ENCODE measurements at regions not wholly inside any gene's neighbourhood (a gene's known extent, or its start where the extent isn't known, plus 50 kb on each side); places are given as distances from the start of the nearest gene placed in this dataset.
A peak's percentile ranks its signal among the peaks of the same experiment; 100 is the strongest.

DNA sequence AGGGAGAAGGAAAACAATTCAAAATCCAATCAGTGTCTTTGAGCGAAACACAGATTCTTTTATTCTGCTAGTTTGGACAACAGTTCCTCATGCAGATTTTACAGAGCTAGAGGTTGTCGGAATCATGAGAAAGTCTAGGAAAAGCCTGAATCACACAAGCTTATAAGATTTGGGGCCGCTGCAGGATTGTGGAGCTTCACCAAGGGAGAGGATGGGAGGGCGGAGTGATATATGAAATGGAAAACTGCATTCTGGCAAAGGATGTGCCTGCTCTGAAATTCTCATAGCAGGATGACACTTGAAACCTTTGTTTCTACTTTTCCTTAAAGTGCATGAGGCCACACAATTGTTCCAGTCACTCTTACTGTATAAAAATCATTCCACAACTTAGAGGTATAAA is 134.3 kb downstream of the OR2K2 start:
- no peak for DNase-seq (ENCODE audit: low spot score)

DNA sequence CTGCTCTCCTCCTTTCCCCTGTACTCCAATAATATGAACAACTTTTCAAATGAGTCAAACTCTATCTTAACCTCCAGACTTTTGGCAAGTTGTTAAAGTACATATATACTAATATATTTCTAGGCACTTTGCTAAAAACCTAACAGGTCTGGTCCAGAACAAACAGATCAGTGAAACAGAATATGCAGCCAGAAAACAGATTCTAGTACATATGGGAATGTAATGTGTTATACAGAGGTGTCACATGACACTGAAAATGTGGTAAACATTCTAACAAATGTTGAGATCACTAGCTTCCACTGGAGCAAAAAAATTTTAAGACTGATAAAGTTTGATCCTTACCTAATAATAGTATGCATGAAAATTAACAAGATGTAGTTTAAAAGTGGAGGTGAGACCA is 136.9 kb downstream of the OR2K2 start:
- no peak for DNase-seq (ENCODE audit: low spot score)

DNA sequence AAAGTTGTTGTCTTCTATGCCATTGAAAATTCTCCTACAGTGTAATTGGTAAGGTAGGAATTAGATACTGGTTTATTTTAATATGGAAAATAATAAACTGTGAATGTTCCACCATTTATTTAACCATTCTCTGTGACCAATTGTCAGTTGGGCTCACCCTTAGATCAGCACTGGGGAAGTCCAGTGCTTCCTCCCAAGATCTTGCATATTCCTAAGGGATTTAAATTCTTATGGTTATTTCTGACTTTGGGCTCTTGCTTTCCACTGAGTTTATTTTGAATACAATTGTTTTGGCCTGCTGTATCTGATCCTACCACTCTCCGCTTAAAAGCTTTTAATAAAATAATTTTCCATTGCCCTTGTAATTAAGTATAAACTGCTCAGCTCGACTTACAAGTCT is 137.4 kb downstream of the OR2K2 start:
- no peak for DNase-seq (ENCODE audit: low spot score)

DNA sequence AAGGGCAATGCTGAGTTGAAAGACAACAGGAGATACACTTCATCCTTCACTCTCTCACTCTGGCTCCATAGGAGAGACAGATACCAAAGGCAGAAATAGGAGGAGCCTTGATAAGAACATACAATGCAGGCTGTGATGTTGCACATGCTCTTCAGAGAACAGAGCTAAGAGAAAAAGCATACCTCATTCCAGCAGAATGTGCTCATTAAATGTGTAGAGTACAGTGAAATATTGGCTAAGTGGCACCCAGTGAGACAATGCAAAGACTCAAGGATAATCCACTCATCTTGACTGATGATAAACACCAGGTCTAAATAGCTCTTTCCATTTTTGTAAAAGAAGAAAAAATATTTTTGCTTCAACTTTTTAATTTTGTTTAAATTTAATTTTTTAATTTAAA is 139.7 kb downstream of the OR2K2 start:
- no peak for DNase-seq (ENCODE audit: low spot score)

DNA sequence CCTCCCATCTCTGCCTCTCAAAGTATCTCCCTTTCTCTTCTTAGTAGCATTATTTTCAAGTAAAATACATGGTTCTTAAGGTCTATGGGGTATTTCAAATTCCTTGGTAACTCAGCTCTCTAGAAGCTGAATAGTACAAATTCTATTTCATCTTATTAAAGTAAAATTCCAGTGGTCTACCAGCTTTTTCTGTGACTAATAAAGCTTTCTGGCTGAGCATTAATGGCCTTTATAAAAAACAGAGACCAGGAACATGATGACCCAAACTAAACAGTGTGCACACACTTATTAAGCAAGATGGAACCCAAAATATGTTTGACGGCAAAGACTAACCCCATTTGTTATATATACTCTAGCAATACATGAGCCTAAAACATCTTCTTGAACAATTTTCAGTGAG is 142.6 kb downstream of the OR2K2 start:
- no peak for DNase-seq (ENCODE audit: low spot score)

DNA sequence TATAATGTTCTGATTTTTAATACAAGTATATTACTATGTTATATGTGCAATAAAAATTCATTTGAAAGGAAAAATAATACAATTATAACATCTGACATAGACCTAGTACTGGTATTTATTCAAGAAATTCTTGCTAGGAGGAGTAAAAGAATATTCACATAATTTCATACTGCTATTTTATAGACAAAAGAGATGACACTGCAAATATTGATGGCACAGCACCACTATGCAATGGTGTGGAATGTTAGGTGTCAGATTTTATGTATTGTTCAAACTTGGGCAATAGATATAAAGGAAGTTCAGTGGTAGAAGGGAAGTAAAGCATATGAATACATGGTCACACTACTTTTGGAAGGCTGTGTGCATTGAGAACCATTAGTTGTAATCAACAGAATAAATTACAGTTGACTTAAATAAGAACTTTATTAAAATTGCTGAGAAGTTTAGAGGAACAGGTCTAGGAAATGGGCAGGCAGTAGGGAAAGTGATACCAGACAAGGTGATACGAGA is 143.9 kb downstream of the OR2K2 start:
- DNase-seq (ENCODE audit: low spot score): no peak

DNA sequence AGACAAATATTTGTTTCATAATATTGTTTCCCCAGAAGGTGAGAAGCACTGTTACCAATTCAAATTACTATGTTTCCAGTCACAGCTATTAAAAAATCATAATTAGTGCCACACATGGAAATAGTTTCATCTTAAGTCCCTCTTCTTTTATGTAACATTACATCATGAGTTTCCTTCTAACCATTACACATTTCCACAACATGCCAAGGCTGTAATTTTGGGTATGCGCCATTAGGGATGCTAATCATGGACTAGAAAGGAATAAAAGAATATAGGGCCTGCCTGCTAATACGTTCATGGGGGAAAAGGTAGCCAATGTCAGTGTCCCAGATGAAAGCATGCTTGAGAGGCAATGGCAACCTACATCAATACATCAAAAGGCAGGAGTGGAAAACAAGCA is 142.5 kb upstream of the LPAR1 start:
- no peak for DNase-seq (ENCODE audit: low spot score)

DNA sequence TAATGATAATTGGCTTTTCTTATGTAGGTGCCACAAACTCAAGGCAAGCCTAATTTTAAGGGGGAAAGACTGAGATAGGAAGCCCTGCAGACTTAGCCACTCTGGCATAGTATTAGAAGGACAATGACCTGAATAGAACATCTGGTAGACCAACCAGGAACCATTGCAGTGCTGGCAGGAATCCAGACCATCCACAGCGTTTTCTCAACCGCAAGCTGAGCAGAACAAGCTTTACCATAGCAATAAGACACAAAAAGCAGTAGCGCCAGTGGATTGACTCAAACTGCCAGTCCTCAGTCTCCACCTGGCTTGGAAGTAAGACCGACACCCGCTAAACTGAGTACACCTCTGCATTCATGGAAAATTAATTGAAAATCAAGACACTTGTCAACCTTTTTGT is 141.3 kb upstream of the LPAR1 start:
- DNase-seq (ENCODE audit: low spot score): no peak

DNA sequence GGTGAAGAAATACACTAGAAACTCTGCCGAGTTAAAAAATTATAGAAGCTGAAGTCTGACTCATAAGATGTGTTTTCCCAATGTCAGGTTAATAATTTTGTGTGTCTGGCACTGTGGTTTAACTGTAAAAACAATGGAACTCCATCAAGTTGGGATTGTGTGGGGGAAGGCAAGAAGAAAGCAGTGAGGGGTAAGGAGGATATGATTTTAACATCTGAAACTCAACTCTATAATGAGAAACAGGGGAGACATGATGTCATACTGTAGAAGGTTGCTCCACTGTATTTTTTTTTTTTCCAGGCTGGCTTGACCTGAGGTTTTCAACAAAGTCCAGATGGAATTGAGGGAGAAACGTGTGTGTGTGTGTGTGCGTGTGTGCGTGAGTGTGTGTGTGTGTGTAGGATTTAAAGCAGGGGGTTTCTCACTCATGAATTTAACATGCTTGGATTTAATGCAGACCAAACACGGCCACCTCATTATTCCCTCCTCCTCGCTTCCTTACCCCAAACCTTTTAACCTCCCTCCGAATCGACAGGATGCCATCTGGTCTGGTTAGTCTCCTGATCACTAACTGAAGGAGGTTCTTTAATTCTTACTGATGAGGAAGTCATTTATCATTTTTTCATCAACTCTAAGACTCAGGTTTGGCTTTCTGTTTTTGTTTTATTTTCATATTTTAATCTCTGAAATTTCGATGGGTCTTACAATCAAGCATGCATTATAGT is 140.2 kb upstream of the LPAR1 start:
- no peak for DNase-seq (ENCODE audit: low spot score)

DNA sequence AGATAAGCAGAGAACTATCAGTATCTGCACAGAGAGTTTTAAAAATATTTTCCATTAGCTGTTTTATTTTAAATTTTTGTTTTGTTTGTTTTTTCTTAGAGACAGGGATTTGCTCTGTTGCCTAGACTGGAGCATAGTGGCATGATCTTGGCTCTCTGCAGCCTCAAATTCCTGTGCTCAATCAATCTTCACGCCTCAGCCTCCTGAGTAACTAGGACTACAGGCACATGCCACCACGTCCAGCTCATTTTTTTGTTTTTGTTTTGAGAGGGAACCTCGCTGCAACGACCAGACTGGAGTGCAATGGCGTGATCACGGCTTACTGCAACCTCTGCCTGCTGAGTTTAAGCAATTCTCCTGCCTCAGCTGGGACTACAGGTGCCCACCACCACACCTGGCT is 138.2 kb upstream of the LPAR1 start:
- DNase-seq (ENCODE audit: low spot score): no peak

DNA sequence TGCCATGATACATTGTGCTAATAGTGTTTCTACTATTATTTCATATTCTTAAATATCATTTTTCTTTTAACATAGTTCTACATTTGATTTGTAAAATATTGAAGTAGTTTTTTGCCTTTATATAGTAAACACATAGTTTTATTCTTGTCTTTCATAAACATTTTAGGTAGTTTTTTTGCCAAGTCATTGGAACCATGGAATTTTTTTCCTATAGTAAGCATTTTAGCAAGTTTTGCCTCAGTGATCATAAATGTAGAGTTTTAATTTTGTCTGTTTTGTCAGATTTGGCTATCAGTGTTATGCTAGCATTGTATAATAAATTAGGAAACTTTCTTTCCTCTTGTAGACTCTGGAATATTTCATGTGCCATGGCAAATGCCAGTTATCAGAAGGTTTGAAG is 137.1 kb upstream of the LPAR1 start:
- no peak for DNase-seq (ENCODE audit: low spot score)

DNA sequence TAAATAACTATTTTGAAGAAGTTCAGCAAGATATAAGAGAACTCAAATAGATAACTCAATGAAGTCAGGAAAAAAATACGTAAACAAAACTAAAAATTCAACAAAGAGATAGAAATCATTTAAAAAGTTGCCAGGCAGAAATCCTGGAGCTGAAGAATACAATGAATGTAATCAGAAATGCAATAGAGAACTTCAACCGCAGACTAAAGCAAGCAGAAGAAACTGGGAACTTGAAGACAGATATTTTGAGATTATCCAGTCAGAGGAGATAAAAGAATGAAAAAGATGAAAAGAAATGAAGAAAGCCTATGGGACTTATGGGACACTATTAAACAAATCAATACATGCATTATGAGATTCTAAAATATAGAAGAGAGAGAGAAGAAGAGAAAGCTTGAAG is 129.1 kb upstream of the LPAR1 start:
- DNase-seq (ENCODE audit: low spot score): no peak

DNA sequence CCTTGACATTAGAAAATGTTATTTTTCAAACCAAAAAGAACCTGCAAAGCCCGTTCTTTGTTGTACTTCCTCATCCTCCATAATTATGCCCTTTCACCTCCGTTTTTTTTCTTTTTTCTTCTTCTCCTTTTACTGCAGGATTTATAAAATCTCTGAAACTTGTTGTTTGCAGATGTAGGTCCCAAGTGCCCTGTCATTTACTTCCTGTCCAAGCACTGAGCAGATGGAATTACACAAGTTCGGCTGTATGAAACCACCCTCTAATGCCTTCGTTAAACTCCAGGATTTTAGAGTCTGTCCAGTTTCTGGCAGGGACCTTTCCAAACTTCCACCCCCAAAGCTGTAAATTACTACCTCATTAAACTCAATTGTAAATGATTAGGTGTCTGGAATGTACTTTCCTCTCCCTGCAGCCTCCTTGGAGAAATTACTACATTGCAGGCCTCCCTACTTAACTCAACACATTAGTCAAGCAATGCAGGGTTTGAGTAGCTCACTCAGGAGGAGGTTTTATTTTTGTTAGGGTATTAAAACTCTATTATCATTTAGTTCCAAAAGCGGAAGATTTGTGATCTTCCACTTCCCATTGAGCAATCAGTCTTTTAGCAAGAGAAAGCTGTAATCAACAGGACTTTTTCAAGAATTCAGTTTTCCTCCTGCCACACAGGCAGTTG is 125.6 kb upstream of the LPAR1 start:
- no peak for DNase-seq (ENCODE audit: low spot score)

DNA sequence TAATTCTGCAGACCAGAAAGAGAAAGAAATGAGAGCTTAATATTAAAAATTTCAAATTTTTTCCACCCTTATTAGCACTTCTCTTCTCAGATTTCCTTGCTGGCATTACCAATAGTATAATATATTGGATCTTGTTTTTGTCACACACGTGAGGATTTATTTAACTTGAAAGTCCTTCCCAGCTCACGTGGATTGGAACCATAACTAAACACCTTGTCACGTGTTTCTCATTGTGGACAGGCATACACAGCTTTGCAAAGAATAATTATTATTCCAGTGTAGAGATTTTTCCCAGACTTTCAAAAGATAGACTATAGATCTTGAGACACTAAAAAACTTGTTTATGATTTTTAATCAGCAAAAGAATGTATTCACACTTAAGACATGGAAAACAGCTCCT is 123.8 kb upstream of the LPAR1 start:
- DNase-seq (ENCODE audit: low spot score): no peak

DNA sequence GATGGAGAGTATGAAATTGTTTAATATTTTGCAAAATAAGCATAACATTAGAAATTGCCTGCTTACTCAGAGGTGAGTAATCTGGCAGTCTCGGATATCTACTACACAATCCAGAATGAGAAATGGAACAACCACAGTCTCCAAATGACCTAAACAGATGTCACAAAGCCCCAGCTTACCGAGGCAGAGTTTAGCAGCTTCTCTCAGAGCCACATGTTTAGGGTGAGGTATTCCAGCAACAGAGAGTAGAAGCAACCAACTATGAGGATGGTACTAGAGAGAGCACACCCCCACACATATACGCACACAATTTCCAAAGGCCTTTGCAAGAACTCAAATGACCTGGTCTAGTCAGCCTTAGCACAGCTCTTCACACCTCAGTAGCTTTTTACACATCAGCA is 122.7 kb upstream of the LPAR1 start:
- DNase-seq (ENCODE audit: low spot score): peak; percentile 34

DNA sequence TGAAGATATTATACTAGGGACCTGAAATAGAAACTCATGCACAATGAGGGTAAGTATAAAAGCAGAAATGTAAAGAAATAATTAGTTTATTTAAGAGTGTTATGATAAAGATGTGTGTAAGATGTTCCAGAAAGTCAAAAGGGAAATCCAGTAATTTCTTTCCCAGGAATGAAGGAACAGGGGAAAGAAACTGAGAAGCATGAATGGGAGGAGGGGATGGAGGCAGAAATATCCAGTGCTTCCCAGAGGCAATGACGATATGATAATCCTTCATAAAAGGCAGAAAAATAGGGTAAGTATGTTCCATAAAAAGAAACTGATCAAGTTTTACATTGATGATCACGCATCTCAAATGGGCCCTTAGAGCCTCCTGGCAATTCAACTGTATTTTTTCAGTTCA is 120.7 kb upstream of the LPAR1 start:
- DNase-seq (ENCODE audit: low spot score): no peak

DNA sequence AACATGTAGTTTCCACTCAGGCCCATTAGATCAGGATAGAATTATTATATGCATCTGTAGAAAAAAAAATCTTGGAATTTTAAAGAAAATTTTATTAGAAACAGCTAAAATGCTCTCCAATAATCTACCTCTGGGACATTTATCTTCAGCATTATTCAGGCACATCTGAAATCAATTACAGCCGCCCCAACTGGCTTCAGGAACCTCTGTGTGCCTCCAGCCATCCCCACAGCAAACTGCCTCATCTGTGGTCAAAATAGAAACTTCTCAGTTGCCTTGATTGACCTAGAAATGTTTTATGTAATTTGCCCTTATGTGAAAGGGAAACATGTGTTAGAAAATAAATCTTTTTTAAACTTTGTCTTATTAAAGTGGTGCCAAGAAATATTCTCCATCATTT is 120.1 kb upstream of the LPAR1 start:
- DNase-seq (ENCODE audit: low spot score): no peak

DNA sequence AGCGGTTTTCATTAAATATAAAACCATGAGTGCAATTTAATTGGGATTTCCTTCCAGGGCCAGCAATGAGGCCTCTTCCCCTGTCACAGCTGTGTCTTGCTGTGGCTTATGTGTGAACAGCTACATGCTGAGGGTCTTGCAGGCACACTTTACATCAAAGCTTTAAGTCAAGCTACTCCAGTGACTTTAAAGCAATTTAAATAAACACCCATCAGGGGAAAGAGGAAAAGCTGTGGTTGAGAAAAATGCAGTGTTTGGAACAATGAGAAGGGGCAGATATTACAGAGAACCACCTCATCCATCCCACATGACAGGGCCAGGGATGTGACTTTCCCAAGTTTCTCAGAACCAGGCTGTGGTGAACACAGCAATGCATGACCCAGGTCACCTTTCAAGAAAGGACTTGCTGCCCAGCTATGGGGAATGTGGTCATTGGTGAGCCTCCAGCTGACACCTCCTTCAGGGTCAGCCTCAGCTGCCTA is 115.9 kb upstream of the LPAR1 start:
- DNase-seq (ENCODE audit: low spot score): no peak

DNA sequence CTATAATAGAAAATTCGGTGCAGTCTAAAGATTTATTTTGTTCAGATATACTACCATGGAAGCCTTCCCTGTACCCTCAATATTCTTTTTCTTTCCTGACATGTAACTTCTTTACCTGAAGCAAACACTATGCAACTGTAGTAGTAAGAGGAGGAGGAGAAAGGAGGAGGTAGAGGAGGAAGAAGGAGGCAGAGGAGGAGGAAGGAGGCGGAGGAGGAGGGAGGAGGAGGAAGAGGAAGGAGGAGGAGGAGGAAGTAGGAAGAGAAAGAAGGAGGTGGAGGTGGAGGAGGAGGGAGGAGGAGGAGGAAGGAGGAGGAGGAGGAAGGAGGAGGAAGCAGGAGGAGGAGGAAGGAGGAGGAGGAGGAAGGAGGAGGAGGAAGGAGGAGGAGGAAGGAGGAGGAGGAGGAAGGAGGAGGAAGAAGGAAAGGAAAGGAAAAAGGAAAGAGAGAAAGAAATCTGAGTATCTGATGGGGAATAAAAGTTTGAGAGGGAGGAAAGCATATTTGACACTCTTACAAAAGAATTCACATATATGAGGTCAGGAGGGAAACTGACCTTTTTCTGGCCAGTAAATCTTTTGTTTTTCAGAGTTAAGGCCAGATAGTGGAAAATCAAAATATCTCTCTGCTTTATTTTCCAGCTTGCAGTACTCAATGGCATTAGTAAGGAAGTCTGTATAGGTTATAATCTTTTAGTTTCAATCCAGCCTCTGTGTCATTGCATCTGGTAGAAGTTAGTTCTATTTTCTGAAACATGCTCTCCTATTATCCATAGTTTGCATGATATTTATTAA is 114.5 kb upstream of the LPAR1 start:
- DNase-seq (ENCODE audit: low spot score): no peak

DNA sequence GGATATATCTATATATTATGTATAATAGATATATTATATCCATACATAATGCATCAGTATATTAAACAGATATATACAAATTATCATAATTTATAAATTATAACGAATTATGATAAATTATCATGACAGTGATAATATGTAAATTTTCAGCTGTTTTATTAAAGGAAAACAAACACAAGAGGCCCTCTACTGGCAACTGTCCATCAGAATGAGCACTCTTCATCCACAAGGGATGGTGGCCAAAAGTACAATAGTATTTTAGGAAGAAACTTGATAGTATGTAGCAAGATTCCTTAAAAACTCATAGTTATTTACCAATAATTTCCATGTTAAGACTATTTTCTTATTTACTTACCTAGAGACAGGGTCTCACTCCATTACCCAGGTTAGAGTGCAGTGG is 113.3 kb upstream of the LPAR1 start:
- no peak for DNase-seq (ENCODE audit: low spot score)

DNA sequence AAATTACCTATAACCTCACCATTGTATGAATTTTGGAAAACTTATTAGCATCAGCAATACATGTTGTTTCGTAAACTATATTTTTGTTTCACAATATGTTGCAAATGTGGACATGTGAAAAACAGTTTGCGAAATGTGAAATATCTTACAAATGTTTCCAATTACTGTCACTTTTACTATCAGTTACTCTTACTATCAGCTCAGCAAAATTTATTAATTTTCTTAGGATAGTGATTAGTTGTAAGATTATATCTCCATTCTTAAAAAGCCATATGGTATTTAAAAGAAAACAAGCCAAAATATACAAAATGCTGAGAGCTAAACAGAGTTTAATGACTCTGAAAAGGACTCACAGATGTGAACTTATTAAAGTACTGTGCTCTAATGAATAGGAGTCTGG is 111.9 kb upstream of the LPAR1 start:
- DNase-seq (ENCODE audit: low spot score): no peak

DNA sequence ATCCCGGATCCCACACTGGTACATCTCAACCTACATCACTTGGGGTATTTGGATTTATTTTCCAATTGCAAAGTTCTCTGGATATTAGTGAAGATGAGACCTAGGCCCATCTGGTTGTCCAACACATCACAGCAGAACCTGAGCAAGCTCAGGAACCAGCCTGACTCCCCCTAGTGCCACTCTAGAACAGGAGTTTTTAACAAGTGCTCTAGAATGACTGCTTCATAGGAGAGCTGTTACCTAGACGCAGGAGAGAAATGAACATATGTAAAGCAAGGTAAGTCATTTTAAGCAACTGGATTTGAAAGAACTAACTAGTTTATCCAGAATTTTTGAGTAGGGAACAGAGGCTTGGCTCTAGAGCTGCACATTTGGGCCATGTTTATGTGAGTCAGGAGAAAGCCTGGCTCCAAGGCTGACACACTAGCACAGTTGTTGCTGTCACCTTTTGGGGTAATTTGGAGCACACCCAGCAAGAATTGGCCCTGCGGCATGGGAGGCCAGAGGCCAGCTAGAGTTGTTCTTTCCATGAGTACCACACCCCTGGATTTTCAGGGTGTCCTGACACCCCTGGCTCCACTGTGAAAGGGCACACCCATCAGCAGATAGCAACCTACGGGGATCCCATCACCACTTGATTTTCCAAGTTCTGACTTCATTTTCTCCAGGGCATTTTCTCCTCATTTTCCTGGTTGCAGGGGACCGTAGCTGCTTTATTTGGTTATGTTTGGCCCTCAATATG is 110.9 kb upstream of the LPAR1 start:
- no peak for DNase-seq (ENCODE audit: low spot score)
